NB4 (cell line): ENCODE measurements at regions not wholly inside any gene's neighbourhood (a gene's known extent, or its start where the extent isn't known, plus 50 kb on each side); places are given as distances from the start of the nearest gene placed in this dataset.

Experiments
- CTCF ChIP-seq: IDR thresholded peaks from one replicate; pipeline ENCODE4 v1.5.1; 2012; ENCODE audit warnings: low read depth, low read length
- MAX ChIP-seq: IDR thresholded peaks from 2 replicates; pipeline ENCODE4 v1.6.1; 2011; ENCODE audit warnings: low read depth, low read length
- POLR2A ChIP-seq: IDR thresholded peaks from 2 replicates; pipeline ENCODE4 v1.6.1; 2011; ENCODE audit warnings: mild to moderate bottlenecking; ENCODE audit not compliant: insufficient read length; ENCODE audit errors: extremely low read depth

DNA sequence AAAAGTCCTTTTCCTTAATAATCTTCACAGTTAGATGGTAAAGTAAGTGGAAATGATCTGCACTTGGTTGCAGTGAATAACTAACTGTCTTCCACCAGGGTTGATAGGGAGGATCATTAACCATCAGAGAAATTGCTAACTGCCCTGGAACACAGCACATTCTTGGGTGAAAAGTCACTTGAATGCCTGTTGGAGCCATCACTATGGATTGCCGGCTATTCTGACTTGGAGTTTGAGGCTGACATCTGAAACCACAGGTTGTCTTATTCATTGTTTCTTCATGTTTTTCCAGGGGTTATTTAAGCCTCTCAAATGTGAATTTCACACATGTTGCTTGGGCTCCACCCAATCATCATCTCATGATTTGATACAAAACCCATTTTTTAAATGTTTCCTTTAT lies 901.4 kb downstream of the MCTP2 start:
- TF ChIP-seq POLR2A (no peak), CTCF (no peak), MAX (no peak)
